Osteocyte (in vitro differentiated cells): ENCODE measurements at regions not wholly inside any gene's neighbourhood (a gene's known extent, or its start where the extent isn't known, plus 50 kb on each side); places are given as distances from the start of the nearest gene placed in this dataset.

Experiments used
- DNase-seq: peaks from one replicate; pipeline ENCODE4 v3.0.0; 2021; ENCODE audit warnings: mixed read lengths; ENCODE audit not compliant: unreplicated experiment; ENCODE audit errors: extremely low spot score
- H3K27ac Mint-ChIP-seq: one replicate; pipeline ENCODE4 v1.8.0; 2021; ENCODE audit warnings: mild to moderate bottlenecking, mixed read lengths; ENCODE audit not compliant: unreplicated experiment
- H3K27me3 Mint-ChIP-seq: one replicate; pipeline ENCODE4 v1.8.0; 2021; ENCODE audit warnings: mixed read lengths; ENCODE audit not compliant: unreplicated experiment
- H3K36me3 Mint-ChIP-seq: one replicate; pipeline ENCODE4 v1.8.0; 2021; ENCODE audit warnings: mixed read lengths; ENCODE audit not compliant: unreplicated experiment
- H3K4me1 Mint-ChIP-seq: one replicate; pipeline ENCODE4 v1.8.0; 2021; ENCODE audit warnings: mixed read lengths; ENCODE audit not compliant: unreplicated experiment
- H3K4me3 Mint-ChIP-seq: one replicate; pipeline ENCODE4 v1.8.0; 2021; ENCODE audit warnings: mild to moderate bottlenecking, moderate library complexity, mixed read lengths; ENCODE audit not compliant: unreplicated experiment
- H3K9me3 Mint-ChIP-seq: one replicate; pipeline ENCODE4 v1.8.0; 2021; ENCODE audit warnings: mixed read lengths; ENCODE audit not compliant: unreplicated experiment
- CTCF ChIP-seq: fragments of 200-600 bp; sonication (generic); IDR thresholded peaks from 2 replicates; pipeline ENCODE4 v1.5.0; 2021; ENCODE audit warnings: antibody characterized with exemption, mild to moderate bottlenecking, moderate library complexity

- H3K27me3 Mint-ChIP-seq, result no peaks in the 10 kb centered on the region
These were observed 260.1 kb downstream of the GLI2 start for GRCh38 chr2:120995656-120996190.

DNA sequence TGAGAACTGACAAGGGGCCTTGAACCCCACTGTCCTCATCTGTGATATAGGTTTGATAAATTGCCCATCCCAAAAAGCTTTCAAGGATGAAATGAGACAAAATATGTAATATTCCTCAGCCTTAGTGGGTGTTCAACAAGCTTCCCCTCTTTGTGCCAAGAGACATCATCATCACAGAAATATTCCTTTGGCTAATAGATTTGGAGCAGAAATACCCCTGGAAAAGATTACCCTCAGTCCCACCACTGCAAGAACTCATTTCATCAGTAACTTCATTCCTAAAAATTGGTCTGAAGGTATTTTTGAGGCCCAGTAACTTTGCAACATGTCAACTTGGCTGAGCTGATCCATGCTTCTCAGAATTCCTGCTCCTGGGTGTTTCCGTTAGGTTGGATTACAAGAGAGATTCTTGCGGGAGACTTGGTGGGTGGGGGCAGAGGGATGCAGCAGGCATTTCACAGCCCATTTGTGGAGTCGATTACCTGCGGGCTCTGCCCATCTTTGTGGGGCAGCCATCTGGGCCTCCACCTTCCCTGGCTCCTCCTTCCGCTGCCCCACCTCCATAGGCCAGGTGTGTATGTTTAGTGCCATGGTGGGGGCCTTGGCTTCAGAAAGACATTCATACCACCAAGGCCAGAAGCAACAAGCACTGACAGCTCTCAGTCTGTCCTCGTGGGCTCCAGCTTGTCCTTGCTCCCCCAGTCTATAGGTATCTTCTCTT is 263.9 kb downstream of the GLI2 start:
- Mint-ChIP-seq H3K9me3 (no peaks in the 10 kb centered on the region), H3K4me1 (peaks cover 13% of the 10 kb centered on the region), H3K27ac (peak overlapping the region; percentile 13), H3K27me3 (no peaks in the 10 kb centered on the region), H3K36me3 (no peaks in the 10 kb centered on the region), H3K4me3 (no peak overlapping the region)
- no peak for DNase-seq
- no peak for TF ChIP-seq CTCF

More at GRCh38 chr2:120995656-120996190, 260.1 kb downstream of the GLI2 start:
- H3K27ac Mint-ChIP-seq, result no peak overlapping the region
- no peak overlapping the region for H3K4me3 Mint-ChIP-seq
- H3K36me3 Mint-ChIP-seq, result peaks cover 8% of the 10 kb centered on the region
- no peak for DNase-seq
- H3K9me3 Mint-ChIP-seq, result no peaks in the 10 kb centered on the region
- peaks cover 16% of the 10 kb centered on the region for H3K4me1 Mint-ChIP-seq
- no peak for TF ChIP-seq CTCF

DNA sequence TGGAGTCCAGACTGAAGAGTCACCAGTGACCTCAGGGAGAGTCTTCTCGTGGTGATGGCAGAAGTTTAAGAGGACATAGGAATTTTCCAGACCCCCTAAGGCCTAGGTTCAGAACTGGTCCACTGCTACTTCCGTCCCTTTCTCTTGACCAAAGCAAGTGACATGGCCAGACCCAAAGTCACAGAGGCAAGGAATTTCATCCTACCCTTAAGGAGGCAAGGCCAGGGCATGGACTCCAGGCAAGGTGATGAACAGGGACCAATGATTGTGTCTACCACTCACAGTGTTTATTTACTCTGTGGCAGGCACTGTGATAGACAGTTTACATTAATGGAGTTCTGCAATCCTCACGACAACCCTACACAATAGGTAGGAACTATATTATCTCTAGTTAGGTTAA is 265.1 kb downstream of the GLI2 start:
- no peak for TF ChIP-seq CTCF
- Mint-ChIP-seq H3K4me3 (no peak overlapping the region), H3K36me3 (no peaks in the 10 kb centered on the region), H3K4me1 (peaks cover 13% of the 10 kb centered on the region), H3K9me3 (no peaks in the 10 kb centered on the region), H3K27me3 (no peaks in the 10 kb centered on the region), H3K27ac (no peak overlapping the region)
- DNase-seq, result no peak

DNA sequence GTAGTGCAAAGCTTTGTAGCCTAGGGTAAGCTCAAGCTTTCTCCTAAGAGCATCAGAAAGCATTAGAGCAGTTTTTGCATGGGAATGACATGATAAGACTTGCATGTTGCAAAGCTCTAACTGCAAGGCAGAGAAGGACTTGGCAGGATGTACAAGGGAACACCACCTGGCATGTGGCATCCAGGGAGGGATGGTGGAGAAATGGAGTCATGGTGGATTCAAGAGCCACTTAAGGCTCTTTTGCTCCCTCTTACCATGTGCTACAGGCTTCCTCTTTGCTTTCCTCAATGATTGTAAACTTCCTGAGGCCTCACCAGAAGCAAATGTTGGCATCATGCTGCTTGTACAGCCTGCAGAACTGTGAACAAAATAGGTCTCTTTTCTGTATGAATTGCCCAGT is 266.0 kb downstream of the GLI2 start:
- no peak for DNase-seq
- no peak overlapping the region for H3K27ac Mint-ChIP-seq
- H3K4me1 Mint-ChIP-seq, result peaks cover 13% of the 10 kb centered on the region
- no peak for TF ChIP-seq CTCF
- H3K27me3 Mint-ChIP-seq, result no peaks in the 10 kb centered on the region
- no peaks in the 10 kb centered on the region for H3K9me3 Mint-ChIP-seq
- H3K4me3 Mint-ChIP-seq, result no peak overlapping the region
- no peaks in the 10 kb centered on the region for H3K36me3 Mint-ChIP-seq

GRCh38 chr2:121002597-121002996 is 266.9 kb downstream of the GLI2 start:
- Mint-ChIP-seq H3K27ac (no peak overlapping the region), H3K27me3 (peaks cover 3% of the 10 kb centered on the region), H3K36me3 (no peaks in the 10 kb centered on the region), H3K9me3 (no peaks in the 10 kb centered on the region), H3K4me3 (no peak overlapping the region), H3K4me1 (peaks cover 11% of the 10 kb centered on the region)
- no peak for TF ChIP-seq CTCF
- DNase-seq, result no peak
